Fibroblast of villous mesenchyme (primary cell): ENCODE measurements at regions not wholly inside any gene's neighbourhood (a gene's known extent, or its start where the extent isn't known, plus 50 kb on each side); places are given as distances from the start of the nearest gene placed in this dataset.

Source experiments
- DNase-seq: peaks from one replicate; pipeline ENCODE4 v3.0.0-alpha.2; 2010; ENCODE audit warnings: low read depth
- H3K4me3 ChIP-seq: 2 replicates; pipeline ENCODE4 v1.5.1; 2011; ENCODE audit warnings: low read depth, mild to moderate bottlenecking, low read length
- CTCF ChIP-seq: IDR thresholded peaks from 2 replicates; pipeline ENCODE4 v1.5.1; 2012; ENCODE audit warnings: low read depth, mild to moderate bottlenecking, low read length; ENCODE audit not compliant: insufficient read depth

GRCh38 chr7:17133977-17134376 lies 164.5 kb upstream of the AHR start:
- DNase-seq, result no peak

GRCh38 chr7:17134786-17135185 lies 163.7 kb upstream of the AHR start:
- H3K4me3 ChIP-seq, result no peak overlapping the region
- no peak for TF ChIP-seq CTCF
- DNase-seq, result no peak

More at GRCh38 chr7:17133977-17134376, 164.5 kb upstream of the AHR start:
- no peak overlapping the region for H3K4me3 ChIP-seq
- no peak for TF ChIP-seq CTCF

- TF ChIP-seq CTCF, result no peak
- H3K4me3 ChIP-seq, result no peak overlapping the region
- DNase-seq, result no peak
Measured at GRCh38 chr7:17136126-17136525, 162.3 kb upstream of the AHR start.

GRCh38 chr7:17139081-17139480 lies 159.4 kb upstream of the AHR start:
- TF ChIP-seq CTCF, result no peak
- DNase-seq, result no peak

GRCh38 chr7:17140406-17140805 lies 158.0 kb upstream of the AHR start:
- no peak overlapping the region for H3K4me3 ChIP-seq
- no peak for DNase-seq
- TF ChIP-seq CTCF, result no peak

More at GRCh38 chr7:17139081-17139480, 159.4 kb upstream of the AHR start:
- no peak overlapping the region for H3K4me3 ChIP-seq

- H3K4me3 ChIP-seq, result no peak overlapping the region
- peak; percentile 29 for DNase-seq
- no peak for TF ChIP-seq CTCF
Measured at GRCh38 chr7:17142831-17143541, 155.5 kb upstream of the AHR start.

GRCh38 chr7:17144322-17144721 lies 154.1 kb upstream of the AHR start:
- no peak for TF ChIP-seq CTCF
- H3K4me3 ChIP-seq, result no peak overlapping the region
- peak; percentile 50 for DNase-seq
